ENCODE measurements at regions not wholly inside any gene's neighbourhood (a gene's known extent, or its start where the extent isn't known, plus 50 kb on each side); places are given as distances from the start of the nearest gene placed in this dataset.

- TF ChIP-seq CTCF (IDR thresholded peaks at IDR 0.05; ENCODE audit: insufficient read depth, low read depth, low read length, missing control alignments), result no peak
- H3K4me3 ChIP-seq (ENCODE audit: low read length), result no peak overlapping the region
- no peak for DNase-seq (ENCODE audit: low read depth)
Observed at GRCh38 chr11:23988381-23989006, 508.4 kb upstream of the LUZP2 start.

GRCh38 chr11:23990346-23991164, 506.3 kb upstream of the LUZP2 start:
- no peak for TF ChIP-seq CTCF (IDR thresholded peaks at IDR 0.05; ENCODE audit: insufficient read depth, low read depth, low read length, missing control alignments)
- H3K4me3 ChIP-seq (ENCODE audit: low read length), result no peak overlapping the region
- DNase-seq (ENCODE audit: low read depth), result peak; percentile 0

DNA sequence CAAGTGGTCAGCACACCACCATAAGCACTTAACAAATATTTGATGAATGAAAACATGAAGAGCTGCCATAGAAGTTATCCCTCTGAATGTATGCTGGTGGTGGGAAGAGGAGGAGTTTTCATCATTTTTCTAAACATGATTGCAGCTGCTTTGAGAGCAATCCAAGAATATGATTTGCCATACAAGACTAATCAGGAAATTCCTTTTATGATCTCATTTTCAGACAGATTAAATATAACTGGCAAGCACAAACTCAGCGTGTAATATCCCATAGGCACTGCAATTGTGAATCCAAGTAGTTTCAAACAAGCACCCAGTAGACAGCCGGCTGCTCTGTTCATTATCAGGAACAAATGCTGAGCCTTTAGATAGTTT, 505.7 kb upstream of the LUZP2 start:
- DNase-seq (ENCODE audit: low read depth), result no peak
- no peak for TF ChIP-seq CTCF (IDR thresholded peaks at IDR 0.05; ENCODE audit: insufficient read depth, low read depth, low read length, missing control alignments)

GRCh38 chr11:23995891-23996290, 501.0 kb upstream of the LUZP2 start:
- DNase-seq (ENCODE audit: low read depth), result no peak
- no peak overlapping the region for H3K4me3 ChIP-seq (ENCODE audit: low read length)
- no peak for TF ChIP-seq CTCF (IDR thresholded peaks at IDR 0.05; ENCODE audit: insufficient read depth, low read depth, low read length, missing control alignments)

More for the DNA sequence above, 505.7 kb upstream of the LUZP2 start:
- H3K4me3 ChIP-seq (ENCODE audit: low read length), result no peak overlapping the region

GRCh38 chr11:23997356-23997755, 499.5 kb upstream of the LUZP2 start:
- no peak for DNase-seq (ENCODE audit: low read depth)
- no peak for TF ChIP-seq CTCF (IDR thresholded peaks at IDR 0.05; ENCODE audit: insufficient read depth, low read depth, low read length, missing control alignments)
- H3K4me3 ChIP-seq (ENCODE audit: low read length), result no peak overlapping the region

- DNase-seq (ENCODE audit: low read depth), result no peak
- no peak for TF ChIP-seq CTCF (IDR thresholded peaks at IDR 0.05; ENCODE audit: insufficient read depth, low read depth, low read length, missing control alignments)
- no peak overlapping the region for H3K4me3 ChIP-seq (ENCODE audit: low read length)
Observed at GRCh38 chr11:24005202-24005876, 491.5 kb upstream of the LUZP2 start.
